GM19463 (cell line): ENCODE measurements at regions not wholly inside any gene's neighbourhood (a gene's known extent, or its start where the extent isn't known, plus 50 kb on each side); places are given as distances from the start of the nearest gene placed in this dataset.

Source experiments
- ATAC-seq: cut with Tn5 transposase; IDR thresholded peaks from one replicate; pipeline ENCODE4 v1.9.1; 2021; ENCODE audit warnings: mild to moderate bottlenecking, moderate library complexity; ENCODE audit not compliant: unreplicated experiment

DNA sequence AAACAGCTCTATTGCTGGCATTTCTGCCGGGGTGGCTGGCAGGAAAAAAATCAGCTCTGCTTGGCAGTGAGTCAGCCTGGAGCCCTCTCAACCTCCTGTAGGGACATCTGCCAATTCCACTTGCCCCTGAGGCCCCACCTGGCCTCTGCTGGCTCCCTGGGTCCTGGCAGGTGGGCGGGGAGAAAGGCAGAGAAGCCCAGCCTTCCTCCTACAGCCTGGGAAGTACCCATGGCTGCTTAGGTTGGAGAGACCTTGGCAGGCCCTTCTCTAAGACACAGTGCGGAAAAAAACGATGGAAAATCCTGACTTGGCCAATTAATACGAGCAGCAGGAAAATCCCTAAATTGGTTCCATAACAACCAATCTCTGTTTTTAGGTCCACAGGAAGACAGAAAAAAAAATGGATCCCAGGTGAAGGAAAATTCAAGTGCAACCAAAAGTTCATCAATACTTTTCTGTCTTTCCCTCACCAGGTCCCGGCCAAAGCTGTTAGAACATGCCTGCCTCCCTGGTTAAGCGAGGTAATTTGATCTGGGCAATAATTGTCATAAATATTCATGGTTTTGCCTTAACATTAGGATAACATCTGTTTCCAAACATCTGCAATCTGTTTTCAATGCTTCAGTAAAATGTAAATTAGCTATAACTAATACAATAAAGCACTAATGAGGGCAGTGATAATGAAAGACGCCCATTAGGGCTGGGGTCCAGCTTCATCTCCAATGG, 245.9 kb downstream of the TFCP2L1 start:
- ATAC-seq, result no peak

DNA sequence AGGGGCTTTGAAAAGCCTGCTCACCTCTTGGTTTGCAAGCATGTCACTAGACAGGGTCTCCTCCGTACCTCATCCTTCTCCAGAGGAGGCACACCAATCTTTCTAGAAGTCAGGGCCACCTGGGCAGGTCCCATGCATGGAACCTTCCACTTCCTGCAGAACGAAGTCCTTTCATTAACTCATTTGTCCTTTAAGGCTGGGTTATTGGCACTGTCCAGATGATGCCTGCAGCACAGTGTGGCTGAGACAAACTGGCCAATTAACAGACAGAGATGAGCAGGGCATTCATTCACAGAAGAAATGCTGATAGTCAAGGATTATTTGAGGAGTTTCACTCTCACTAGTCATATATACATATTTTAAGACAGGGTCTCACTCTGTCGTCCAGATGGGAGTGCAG, 245.3 kb downstream of the TFCP2L1 start:
- no peak for ATAC-seq

DNA sequence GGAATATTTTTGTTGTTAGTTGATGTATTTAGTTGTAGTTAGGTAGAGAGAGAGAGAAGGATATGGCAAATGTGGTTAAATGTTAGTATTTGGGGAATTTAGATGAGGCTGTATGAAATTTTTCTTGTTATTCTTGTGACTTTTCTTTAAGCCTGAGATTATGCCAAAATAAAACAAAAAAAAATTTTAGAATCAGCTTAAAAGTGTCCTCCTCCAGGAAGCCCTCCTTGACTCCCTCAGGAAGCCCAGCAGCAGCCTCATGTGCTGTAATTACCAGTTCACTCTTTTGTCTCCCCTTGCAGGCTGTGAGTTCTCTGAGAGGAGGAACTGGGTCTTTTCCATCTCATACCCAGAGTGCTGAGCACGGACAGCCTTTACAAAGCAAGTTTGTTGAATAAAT, 243.5 kb downstream of the TFCP2L1 start:
- no peak for ATAC-seq

GRCh38 chr2:121043061-121043826, 241.8 kb downstream of the TFCP2L1 start:
- no peak for ATAC-seq

DNA sequence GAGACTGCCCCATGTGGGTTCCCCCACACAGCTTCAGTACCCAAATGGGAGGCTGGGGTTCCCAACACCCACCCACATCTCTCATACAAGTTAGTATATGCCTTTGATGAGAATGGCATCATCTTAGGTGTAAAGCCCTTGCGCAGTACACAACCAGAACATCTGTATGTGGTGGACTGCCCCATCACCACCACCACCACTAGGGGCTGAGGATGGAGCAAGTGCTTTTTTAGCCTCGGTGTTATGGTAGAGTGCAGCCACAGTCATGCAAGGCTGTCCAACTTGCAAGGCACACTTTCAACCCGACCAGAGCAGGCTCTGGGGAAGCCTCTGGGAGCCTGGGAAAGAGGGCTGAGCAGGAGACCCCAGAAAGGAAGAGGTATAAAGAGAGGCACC, 241.2 kb downstream of the TFCP2L1 start:
- ATAC-seq, result no peak

DNA sequence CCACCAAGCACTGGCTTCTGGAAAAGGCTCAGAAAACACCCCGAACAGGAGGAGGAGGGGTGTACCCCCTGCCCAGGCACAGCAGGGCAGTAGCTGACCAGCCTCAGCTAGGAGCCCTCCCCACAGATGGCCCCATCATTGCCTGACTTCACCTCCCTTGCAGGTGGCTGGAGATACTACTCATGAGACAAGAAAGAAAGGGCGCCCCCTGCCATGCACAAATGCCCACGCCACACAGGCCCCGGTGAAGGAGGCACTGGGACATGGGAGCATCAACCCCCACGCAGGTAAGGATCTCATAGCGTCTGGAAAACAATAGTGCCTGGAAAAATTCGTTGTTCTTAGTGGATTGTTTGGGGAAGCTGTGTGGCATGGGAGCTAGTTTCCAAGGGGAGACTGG, 240.6 kb downstream of the TFCP2L1 start:
- no peak for ATAC-seq

DNA sequence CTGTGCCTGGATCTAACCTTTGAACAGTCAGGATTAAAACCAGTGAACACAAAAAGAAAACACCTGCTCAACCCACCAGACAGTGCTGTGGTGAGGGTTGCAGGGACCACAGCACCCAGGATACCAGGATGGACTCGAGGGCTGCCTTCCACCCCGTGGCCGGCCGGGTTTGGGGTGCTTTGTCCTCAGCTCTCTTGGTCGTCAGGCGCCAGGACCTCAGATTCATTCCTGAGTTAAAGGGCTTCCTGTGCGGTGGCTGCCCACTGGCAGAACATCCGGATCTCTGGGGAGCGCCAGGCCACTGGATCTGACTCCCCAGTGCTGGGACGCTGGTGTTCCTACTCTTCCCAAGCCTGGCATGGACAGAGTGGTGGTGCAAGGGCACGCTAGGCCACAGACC, 239.8 kb downstream of the TFCP2L1 start:
- ATAC-seq, result no peak

DNA sequence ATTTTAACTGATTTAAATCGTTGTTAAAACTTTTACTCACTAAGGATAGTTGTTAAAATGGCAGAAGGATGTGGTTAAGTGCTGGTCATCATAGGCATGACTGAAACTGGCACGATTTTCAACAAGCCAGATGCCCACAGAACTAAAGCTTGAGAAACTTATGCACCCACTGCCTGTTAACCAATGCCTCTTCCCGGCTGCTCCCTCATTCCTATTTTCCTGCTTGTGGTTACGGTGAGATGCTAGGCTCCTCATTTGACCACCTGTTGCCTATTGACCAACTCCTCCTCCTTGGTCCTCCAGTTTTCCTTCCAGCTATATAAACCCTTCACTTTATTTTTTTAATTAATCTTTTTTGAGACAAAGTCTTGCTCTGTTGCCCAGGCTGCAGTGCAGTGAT, 238.7 kb downstream of the TFCP2L1 start:
- ATAC-seq, result no peak

DNA sequence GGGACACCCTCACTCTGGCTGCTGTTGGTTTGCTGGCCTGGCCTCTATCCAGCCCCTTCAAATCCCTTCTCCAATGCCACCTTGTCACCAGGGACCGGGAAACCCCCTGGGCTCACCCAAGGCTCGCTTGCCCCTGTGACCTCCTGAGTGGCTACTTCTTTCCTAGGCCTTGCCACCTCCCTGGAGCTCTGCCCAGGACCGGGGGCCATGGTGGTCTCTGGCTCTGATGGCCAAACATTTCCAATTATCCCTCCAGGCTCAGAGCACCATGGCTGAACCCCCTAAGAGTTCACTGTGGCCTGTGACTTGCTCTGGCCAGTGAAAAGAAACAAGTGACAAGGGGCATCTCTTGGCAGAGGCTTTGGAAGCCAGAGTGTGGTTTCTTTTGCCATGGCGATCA, 237.6 kb downstream of the TFCP2L1 start:
- ATAC-seq, result no peak

DNA sequence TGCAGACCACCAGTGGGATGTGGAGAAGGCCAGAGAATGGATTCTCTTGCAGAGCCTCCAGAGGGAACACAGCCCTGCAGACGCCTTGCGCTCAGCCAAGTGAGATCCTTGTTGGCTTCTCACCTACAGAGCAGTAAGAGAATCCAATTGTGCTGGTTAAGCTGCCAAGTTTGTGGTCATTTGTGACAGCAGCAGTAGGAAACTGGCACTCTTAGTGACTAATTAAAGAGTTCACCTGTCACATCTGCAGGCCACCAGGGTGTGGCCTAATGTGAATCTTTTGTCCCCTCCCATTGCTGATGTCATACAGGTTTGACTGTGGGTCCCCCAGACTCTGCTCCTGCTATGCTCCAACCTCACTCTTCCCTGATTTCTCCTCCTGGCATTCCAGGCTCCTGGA, 235.9 kb downstream of the TFCP2L1 start:
- no peak for ATAC-seq

DNA sequence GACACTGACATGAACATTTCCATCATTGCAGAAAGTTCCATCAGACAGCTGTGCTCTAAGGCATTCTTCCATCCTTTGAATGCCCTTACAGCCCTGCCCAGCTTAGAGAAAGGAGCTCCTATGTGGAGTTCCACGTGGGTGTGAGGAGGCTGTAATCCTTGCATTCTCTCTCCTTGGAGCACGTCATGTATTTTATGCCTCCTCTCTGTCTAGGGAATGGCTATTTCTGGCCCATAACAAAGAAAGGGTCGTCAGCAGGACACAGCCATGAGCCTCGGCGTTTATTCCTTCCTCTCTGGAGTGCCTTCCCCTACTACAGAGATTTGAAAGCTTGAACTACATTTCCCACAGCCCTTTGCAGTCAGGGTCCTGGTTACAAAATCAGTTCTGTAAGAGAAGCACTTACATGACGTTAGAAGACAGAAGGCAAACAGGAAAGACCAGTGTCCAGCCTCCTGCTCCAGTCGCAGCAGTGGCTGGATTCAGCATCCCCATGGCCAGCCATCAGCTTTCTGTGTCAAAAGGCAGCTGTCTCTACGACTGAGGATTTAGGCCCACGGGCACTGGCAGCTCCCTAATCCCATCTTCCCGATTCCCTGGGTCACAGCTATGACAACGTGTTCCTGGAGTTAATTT, 234.9 kb downstream of the TFCP2L1 start:
- no peak for ATAC-seq

- ATAC-seq, result no peak
Observed at GRCh38 chr2:121051311-121051710, 233.7 kb downstream of the TFCP2L1 start.

DNA sequence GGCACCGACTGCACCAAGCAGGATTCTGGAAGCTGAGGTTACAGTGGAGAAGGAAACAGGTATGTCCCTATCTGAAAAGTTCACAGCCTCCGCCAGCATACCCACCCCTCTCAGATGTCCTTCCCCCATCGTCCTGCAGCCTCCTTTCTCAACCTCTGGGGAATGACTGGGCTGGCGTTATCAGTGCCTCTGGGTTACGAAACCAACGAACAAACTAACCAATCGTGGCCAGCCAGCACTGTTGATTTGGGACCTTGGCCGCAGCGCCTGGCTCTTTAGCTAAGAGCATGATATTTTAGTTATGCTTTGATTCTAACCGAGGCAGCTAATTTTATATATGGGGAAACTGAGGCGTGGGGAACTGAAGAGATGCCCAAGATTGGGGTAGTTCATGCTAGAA, 233.0 kb downstream of the TFCP2L1 start:
- ATAC-seq, result no peak

DNA sequence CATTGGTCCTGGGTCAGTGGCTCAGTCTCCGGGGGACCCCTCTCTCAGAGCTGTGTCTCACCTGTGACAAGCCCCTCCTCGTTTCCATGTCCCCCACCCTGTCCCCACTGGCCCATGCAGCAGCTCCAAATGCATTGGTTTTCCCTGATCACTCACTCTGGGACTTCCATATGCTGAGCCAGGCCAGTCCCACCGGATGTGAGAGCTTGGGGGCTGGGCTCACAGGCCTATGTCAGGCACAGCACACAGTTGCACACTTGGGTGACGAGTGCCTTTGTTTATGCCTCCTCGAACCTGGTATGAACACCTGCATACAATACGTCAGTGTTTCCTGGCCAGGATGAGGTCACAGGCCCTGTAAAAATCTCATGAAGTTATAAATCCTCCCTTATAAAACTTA, 232.5 kb downstream of the TFCP2L1 start:
- ATAC-seq, result no peak

- ATAC-seq, result no peak
Observed at GRCh38 chr2:121055088-121055487, 229.9 kb downstream of the TFCP2L1 start.

DNA sequence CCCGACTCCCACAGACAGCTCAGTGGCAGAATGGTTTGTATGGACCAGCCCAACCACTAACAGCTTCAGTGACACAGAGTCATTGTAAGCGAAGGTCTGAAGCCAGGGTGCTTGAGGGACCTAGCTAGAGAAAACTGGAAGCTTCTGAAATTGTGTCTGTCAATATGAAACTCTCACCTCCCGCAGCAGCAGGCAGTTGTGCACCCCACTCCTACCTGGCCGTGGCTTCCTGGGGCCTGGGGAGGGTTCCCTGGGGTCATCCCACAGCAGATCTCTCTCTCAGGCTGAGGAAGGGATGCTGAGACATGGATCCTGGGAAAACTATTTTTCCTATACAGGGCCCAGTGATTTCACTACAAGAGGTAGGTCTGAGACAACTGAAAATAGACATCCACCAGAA, 229.5 kb downstream of the TFCP2L1 start:
- no peak for ATAC-seq

DNA sequence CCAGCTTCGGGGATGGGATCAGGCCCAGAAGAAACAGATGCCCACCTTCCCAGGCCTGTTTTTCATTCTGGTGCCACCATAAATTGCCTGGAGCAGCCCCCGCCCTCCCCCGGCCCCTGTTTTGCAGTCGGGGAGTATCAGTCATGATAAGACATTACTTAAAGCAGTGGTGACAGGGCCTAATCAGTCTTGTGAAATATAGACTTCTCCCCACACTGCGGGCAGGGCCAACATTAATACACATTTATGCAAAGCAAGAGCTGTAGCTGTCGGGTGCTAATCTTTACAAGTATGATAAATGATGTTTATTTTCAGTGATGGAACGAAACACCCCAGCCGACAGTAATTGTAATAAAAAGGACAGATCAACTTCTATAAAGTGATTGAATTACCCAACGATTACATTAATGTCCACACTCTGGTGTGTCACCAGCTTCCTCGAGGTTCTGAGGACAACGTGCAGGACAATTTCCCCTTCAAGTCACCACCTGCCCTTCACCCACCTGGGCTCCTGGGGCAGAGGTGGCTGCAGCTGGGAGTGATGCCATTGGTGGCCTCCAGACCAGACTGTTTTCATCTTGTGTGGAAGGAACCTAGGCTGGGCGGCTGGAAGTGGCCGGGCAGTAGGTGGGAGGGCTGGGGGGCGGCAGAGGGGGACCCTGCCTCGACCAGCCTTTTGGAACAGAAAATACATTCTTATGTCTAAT, 226.0 kb downstream of the TFCP2L1 start:
- no peak for ATAC-seq

GRCh38 chr2:121059651-121060649, 225.1 kb downstream of the TFCP2L1 start:
- no peak for ATAC-seq

DNA sequence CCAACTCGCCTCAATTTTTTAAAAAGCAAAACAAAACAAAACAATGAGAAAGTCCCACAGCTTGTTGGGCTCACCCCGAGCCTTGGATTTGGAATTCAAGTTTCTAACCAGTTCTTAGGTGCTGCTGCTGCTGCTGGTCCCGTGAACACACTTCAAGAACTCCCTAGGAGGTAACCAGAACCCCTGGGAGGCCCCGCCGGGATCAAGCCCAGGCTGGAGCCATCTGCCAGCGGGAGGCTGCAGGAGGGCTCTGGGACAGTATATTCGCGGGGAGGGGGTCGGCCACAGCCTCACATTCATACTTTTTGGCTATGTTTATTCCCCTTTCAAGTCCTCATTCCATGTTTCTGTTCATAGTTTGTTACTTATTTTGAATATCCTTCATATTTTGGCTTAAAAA, 223.4 kb downstream of the TFCP2L1 start:
- no peak for ATAC-seq

DNA sequence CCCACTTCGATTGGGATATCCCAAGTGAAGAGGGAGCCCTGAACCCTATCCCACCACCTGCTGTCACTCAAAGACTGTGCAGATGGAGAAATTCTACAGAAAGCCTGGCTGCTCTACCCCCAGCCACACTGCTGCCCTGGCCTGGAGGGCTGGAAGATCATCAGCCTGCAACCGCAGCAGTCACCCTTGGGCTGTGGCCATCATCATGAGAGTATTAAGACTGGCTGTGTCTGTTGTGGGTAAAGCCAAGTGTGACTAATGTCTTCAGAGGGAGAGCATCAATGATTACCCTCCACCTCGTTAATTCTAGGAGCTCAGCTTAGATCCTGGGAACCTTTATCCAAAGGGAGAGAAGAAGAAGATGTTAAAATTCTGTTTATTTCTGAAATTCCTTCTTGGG, 221.5 kb downstream of the TFCP2L1 start:
- ATAC-seq, result no peak
